ENCODE measurements at regions not wholly inside any gene's neighbourhood (a gene's known extent, or its start where the extent isn't known, plus 50 kb on each side); places are given as distances from the start of the nearest gene placed in this dataset.

DNA sequence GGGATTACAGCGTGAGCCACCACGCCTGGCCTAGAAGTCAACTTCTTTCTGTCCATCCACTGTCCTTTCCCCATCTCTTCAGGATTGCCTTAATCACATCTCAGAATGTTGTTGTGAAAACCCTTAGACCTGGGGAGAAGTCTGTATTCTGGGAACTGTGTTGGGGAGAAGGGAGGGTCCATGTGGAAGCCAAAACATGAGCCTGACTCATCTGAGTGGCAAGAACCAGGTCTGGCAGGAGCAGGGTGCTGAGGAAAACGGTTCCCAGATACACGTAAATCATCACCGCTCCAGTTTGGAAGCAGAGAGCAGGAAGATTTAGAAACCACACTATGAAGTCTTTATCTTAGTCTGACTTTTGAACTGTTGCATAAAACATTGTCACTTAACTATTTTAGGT lies 245.6 kb upstream of the RGS6 start:
- no peak overlapping the region for H2AFZ ChIP-seq (ENCODE audit: low read depth, low read length)
- no peaks in the 10 kb centered on the region; a peak in 1 of 5 replicates for H3K4me1 ChIP-seq (replicated peaks in 1 of 2; ENCODE audit: control insufficient read depth in 2 of 2, insufficient read depth in 2 of 2, low read length in 2 of 2)
- ChIA-PET POLR2A (no interaction called here), CTCF (ENCODE audit: low intra/inter-chr PET ratio) (no interaction called here)
- no peaks in the 10 kb centered on the region for H3K79me2 ChIP-seq (ENCODE audit: control insufficient read depth, insufficient read depth, low read length)
- no peak overlapping the region for H3K4me2 ChIP-seq (ENCODE audit: insufficient read depth, low read length)
- no peak overlapping the region for H3K27ac ChIP-seq (ENCODE audit: extremely low read depth, low read depth, low read length)
- intact Hi-C loops (cut with micrococcal nuclease) (no loop called here), in situ Hi-C loops (cut with MboI) (no loop called here)
- H4K20me1 ChIP-seq (replicated peaks; ENCODE audit: control insufficient read depth, insufficient read depth, low read length) = no peaks in the 10 kb centered on the region
- H3K9ac ChIP-seq (ENCODE audit: insufficient read depth in 1 of 2, low read depth in 2 of 2, low read length in 2 of 2) = no peak overlapping the region
- ATAC-seq (no peak), DNase-seq (ENCODE audit: extremely low read depth in 1 of 4, low spot score in 3 of 4) (no peak), FAIRE-seq (no peak)
- BruUV-seq (replicated peaks) = no TSS peak
- no peaks in the 10 kb centered on the region for H3K36me3 ChIP-seq (ENCODE audit: control insufficient read depth, insufficient read depth, low read length)
- H3K9me1 ChIP-seq (ENCODE audit: control insufficient read depth, insufficient read depth, low read length) = no peaks in the 10 kb centered on the region
- no peak for TF ChIP-seq RUNX1 (IDR thresholded peaks at IDR 0.05; ENCODE audit: low read depth)
- TF ChIP-seq, protein P1, sequence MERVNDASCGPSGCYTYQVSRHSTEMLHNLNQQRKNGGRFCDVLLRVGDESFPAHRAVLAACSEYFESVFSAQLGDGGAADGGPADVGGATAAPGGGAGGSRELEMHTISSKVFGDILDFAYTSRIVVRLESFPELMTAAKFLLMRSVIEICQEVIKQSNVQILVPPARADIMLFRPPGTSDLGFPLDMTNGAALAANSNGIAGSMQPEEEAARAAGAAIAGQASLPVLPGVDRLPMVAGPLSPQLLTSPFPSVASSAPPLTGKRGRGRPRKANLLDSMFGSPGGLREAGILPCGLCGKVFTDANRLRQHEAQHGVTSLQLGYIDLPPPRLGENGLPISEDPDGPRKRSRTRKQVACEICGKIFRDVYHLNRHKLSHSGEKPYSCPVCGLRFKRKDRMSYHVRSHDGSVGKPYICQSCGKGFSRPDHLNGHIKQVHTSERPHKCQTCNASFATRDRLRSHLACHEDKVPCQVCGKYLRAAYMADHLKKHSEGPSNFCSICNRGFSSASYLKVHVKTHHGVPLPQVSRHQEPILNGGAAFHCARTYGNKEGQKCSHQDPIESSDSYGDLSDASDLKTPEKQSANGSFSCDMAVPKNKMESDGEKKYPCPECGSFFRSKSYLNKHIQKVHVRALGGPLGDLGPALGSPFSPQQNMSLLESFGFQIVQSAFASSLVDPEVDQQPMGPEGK (CRISPR knock-in tag; IDR thresholded peaks at IDR 0.05; ENCODE audit: borderline replicate concordance) = no peak
- TF ChIP-seq JUN (IDR thresholded peaks at IDR 0.05; ENCODE audit: borderline replicate concordance, low read depth, low read length) = no peak
- TF ChIP-seq JUN (CRISPR knock-in tag; IDR thresholded peaks at IDR 0.05; ENCODE audit: borderline replicate concordance) = no peak
- TF ChIP-seq EWSR1 (IDR thresholded peaks at IDR 0.05; ENCODE audit: borderline replicate concordance, low read depth, partially characterized antibody) = no peak
- no peak for TF ChIP-seq TCF3 (CRISPR knock-in tag; IDR thresholded peaks at IDR 0.05)
- TF ChIP-seq ZNF764 (CRISPR knock-in tag; IDR thresholded peaks at IDR 0.05; ENCODE audit: low read depth) = no peak
- TF ChIP-seq CBFA2T2 (conservative IDR thresholded peaks at IDR 0.05) = no peak
- no peak for TF ChIP-seq GATA2 (CRISPR knock-in tag; IDR thresholded peaks at IDR 0.05)
- no peak for TF ChIP-seq HDGF (IDR thresholded peaks at IDR 0.05)
- TF ChIP-seq, protein P2, sequence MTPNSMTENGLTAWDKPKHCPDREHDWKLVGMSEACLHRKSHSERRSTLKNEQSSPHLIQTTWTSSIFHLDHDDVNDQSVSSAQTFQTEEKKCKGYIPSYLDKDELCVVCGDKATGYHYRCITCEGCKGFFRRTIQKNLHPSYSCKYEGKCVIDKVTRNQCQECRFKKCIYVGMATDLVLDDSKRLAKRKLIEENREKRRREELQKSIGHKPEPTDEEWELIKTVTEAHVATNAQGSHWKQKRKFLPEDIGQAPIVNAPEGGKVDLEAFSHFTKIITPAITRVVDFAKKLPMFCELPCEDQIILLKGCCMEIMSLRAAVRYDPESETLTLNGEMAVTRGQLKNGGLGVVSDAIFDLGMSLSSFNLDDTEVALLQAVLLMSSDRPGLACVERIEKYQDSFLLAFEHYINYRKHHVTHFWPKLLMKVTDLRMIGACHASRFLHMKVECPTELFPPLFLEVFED (CRISPR knock-in tag; conservative IDR thresholded peaks at IDR 0.05) = no peak
- no peak for TF ChIP-seq ATF7 (IDR thresholded peaks at IDR 0.05)
- no peak for TF ChIP-seq YBX1 (IDR thresholded peaks at IDR 0.05)
- no peak for TF ChIP-seq HNRNPUL1 (IDR thresholded peaks at IDR 0.05; ENCODE audit: low read length)
- TF ChIP-seq, protein P3, sequence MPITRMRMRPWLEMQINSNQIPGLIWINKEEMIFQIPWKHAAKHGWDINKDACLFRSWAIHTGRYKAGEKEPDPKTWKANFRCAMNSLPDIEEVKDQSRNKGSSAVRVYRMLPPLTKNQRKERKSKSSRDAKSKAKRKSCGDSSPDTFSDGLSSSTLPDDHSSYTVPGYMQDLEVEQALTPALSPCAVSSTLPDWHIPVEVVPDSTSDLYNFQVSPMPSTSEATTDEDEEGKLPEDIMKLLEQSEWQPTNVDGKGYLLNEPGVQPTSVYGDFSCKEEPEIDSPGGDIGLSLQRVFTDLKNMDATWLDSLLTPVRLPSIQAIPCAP (CRISPR knock-in tag; IDR thresholded peaks at IDR 0.05; ENCODE audit: borderline replicate concordance) = no peak
- no peak for TF ChIP-seq CHCHD3 (CRISPR knock-in tag; IDR thresholded peaks at IDR 0.05)
- no peaks in the 10 kb centered on the region for H3K27me3 ChIP-seq (ENCODE audit: control insufficient read depth in 2 of 2, insufficient read depth in 2 of 2, low read length in 2 of 2)
- H3K4me3 ChIP-seq = no peak overlapping the region
- H3K9me3 ChIP-seq (replicated peaks; ENCODE audit: control insufficient read depth, insufficient read depth, low read depth, low read length) = no peaks in the 10 kb centered on the region
- 77% methylated on average over 5 of the region's 5 CpGs for WGBS (ENCODE audit: insufficient coverage, low coverage, missing lambda C conversion rate)

Data from K562 (cell line).